Muscle of leg (tissue), 3 donors: ENCODE measurements at regions not wholly inside any gene's neighbourhood (a gene's known extent, or its start where the extent isn't known, plus 50 kb on each side); places are given as distances from the start of the nearest gene placed in this dataset.

Source experiments
- DNase-seq: peaks from one replicate; pipeline ENCODE4 v3.0.0; 2013
- H3K27ac ChIP-seq: one replicate; pipeline ENCODE4 v1.5.1; 2013; ENCODE audit warnings: mild to moderate bottlenecking, low read length, control low read depth
- H3K27me3 ChIP-seq: one replicate; pipeline ENCODE4 v1.6.1; 2013; ENCODE audit warnings: low read length; ENCODE audit not compliant: control insufficient read depth, insufficient read depth
- H3K36me3 ChIP-seq: one replicate; pipeline ENCODE4 v1.6.1; 2013; ENCODE audit warnings: low read length; ENCODE audit not compliant: control insufficient read depth, insufficient read depth
- H3K4me1 ChIP-seq: one replicate; pipeline ENCODE4 v1.6.1; 2013; ENCODE audit warnings: low read length; ENCODE audit not compliant: control insufficient read depth, insufficient read depth
- H3K4me3 ChIP-seq: one replicate; pipeline ENCODE4 v1.5.1; 2013; ENCODE audit warnings: low read length, control low read depth
- H3K9me3 ChIP-seq: replicated peaks from 2 replicates; pipeline ENCODE4 v1.6.1; 2013; ENCODE audit warnings: low read depth, low read length; ENCODE audit not compliant: control insufficient read depth
- WGBS: methylation state at CpG from one replicate; pipeline ENCODE4 v1.1.5; 2013; ENCODE audit warnings: missing lambda C conversion rate; ENCODE audit not compliant: insufficient coverage; 5-methylcytosine and 5-hydroxymethylcytosine counted together

- H3K27me3 ChIP-seq, result no peaks in the 10 kb centered on the region
- no peaks in the 10 kb centered on the region for H3K9me3 ChIP-seq
- no peaks in the 10 kb centered on the region for H3K4me1 ChIP-seq
- no peak overlapping the region for H3K27ac ChIP-seq
- 94% methylated on average over 2 of the region's 2 CpGs for WGBS
- DNase-seq, result no peak
- peaks cover 51% of the 10 kb centered on the region for H3K36me3 ChIP-seq
- no peak overlapping the region for H3K4me3 ChIP-seq
These were observed 56.4 kb upstream of the NAA20 start for GRCh38 chr20:19960745-19961144.

- no peak overlapping the region for H3K27ac ChIP-seq
- no peak overlapping the region for H3K4me3 ChIP-seq
- H3K27me3 ChIP-seq, result no peaks in the 10 kb centered on the region
- no peaks in the 10 kb centered on the region for H3K4me1 ChIP-seq
- DNase-seq, result no peak
- WGBS, result 73% methylated on average over 2 of the region's 6 CpGs
- peaks cover 51% of the 10 kb centered on the region for H3K36me3 ChIP-seq
- no peaks in the 10 kb centered on the region for H3K9me3 ChIP-seq
These were observed 55.9 kb upstream of the NAA20 start for GRCh38 chr20:19961293-19961692.

GRCh38 chr20:19962958-19963357, 54.2 kb upstream of the NAA20 start:
- Histone ChIP-seq H3K4me3 (no peak overlapping the region), H3K27me3 (no peaks in the 10 kb centered on the region), H3K9me3 (no peaks in the 10 kb centered on the region), H3K36me3 (peaks cover 52% of the 10 kb centered on the region), H3K27ac (no peak overlapping the region), H3K4me1 (no peaks in the 10 kb centered on the region)
- no peak for DNase-seq
- WGBS, result 100% methylated on average over 2 of the region's 6 CpGs

GRCh38 chr20:19964289-19965265, 52.6 kb upstream of the NAA20 start:
- no peaks in the 10 kb centered on the region for H3K9me3 ChIP-seq
- no peaks in the 10 kb centered on the region for H3K4me1 ChIP-seq
- H3K36me3 ChIP-seq, result peaks cover 49% of the 10 kb centered on the region
- no peak overlapping the region for H3K4me3 ChIP-seq
- H3K27me3 ChIP-seq, result no peaks in the 10 kb centered on the region
- 28% methylated on average over 7 of the region's 15 CpGs for WGBS
- no peak overlapping the region for H3K27ac ChIP-seq
- peak; percentile 35 for DNase-seq

GRCh38 chr20:19966840-19967239, 50.3 kb upstream of the NAA20 start:
- no peak for DNase-seq
- WGBS, result no CpG with 5 or more reads among the region's 1 CpG
- H3K27me3 ChIP-seq, result no peaks in the 10 kb centered on the region
- no peak overlapping the region for H3K4me3 ChIP-seq
- H3K36me3 ChIP-seq, result peaks cover 38% of the 10 kb centered on the region
- H3K4me1 ChIP-seq, result no peaks in the 10 kb centered on the region
- no peak overlapping the region for H3K27ac ChIP-seq
- H3K9me3 ChIP-seq, result no peaks in the 10 kb centered on the region
